ENCODE measurements at regions not wholly inside any gene's neighbourhood (a gene's known extent, or its start where the extent isn't known, plus 50 kb on each side); places are given as distances from the start of the nearest gene placed in this dataset.

GRCh38 chr4:34198966-34199365 lies 2045.3 kb downstream of the ARAP2 start:
- Histone ChIP-seq H3K9me3 (ENCODE audit: control insufficient read depth, insufficient read depth, low read length) (no peaks in the 10 kb centered on the region), H3K4me1 (ENCODE audit: insufficient read depth, low read length) (peaks cover 6% of the 10 kb centered on the region; the same call in 1 of the 2 replicates), H3K36me3 (ENCODE audit: insufficient read depth, low read length) (no peaks in the 10 kb centered on the region), H3K9ac (ENCODE audit: low read depth, low read length) (no peak overlapping the region)

- H3K36me3 ChIP-seq (ENCODE audit: insufficient read depth, low read length) = no peaks in the 10 kb centered on the region
These were observed 2043.8 kb downstream of the ARAP2 start for GRCh38 chr4:34200535-34200934.

GRCh38 chr4:34202154-34202553 lies 2042.2 kb downstream of the ARAP2 start:
- H3K36me3 ChIP-seq (ENCODE audit: insufficient read depth, low read length) = no peaks in the 10 kb centered on the region; the same call in 1 of the 2 replicates
- no peak overlapping the region for H3K9ac ChIP-seq (ENCODE audit: low read depth, low read length)
- peaks cover 9% of the 10 kb centered on the region; the same call in 1 of the 2 replicates for H3K9me3 ChIP-seq (ENCODE audit: control insufficient read depth, insufficient read depth, low read length)
- H3K4me1 ChIP-seq (ENCODE audit: insufficient read depth, low read length) = peaks cover 6% of the 10 kb centered on the region; the same call in 1 of the 2 replicates

More at GRCh38 chr4:34200535-34200934, 2043.8 kb downstream of the ARAP2 start:
- peaks cover 6% of the 10 kb centered on the region; the same call in 1 of the 2 replicates for H3K4me1 ChIP-seq (ENCODE audit: insufficient read depth, low read length)
- no peaks in the 10 kb centered on the region for H3K9me3 ChIP-seq (ENCODE audit: control insufficient read depth, insufficient read depth, low read length)
- H3K9ac ChIP-seq (ENCODE audit: low read depth, low read length) = no peak overlapping the region

- Histone ChIP-seq H3K4me1 (ENCODE audit: insufficient read depth, low read length) (no peaks in the 10 kb centered on the region), H3K9ac (ENCODE audit: low read depth, low read length) (no peak overlapping the region), H3K9me3 (ENCODE audit: control insufficient read depth, insufficient read depth, low read length) (no peaks in the 10 kb centered on the region), H3K36me3 (ENCODE audit: insufficient read depth, low read length) (no peaks in the 10 kb centered on the region)
These were observed 2023.7 kb downstream of the ARAP2 start for GRCh38 chr4:34220601-34221000.

GRCh38 chr4:34221986-34222385 lies 2022.3 kb downstream of the ARAP2 start:
- H3K4me1 ChIP-seq (ENCODE audit: insufficient read depth, low read length) = no peaks in the 10 kb centered on the region
- no peak overlapping the region for H3K9ac ChIP-seq (ENCODE audit: low read depth, low read length)
- H3K9me3 ChIP-seq (ENCODE audit: control insufficient read depth, insufficient read depth, low read length) = no peaks in the 10 kb centered on the region
- no peaks in the 10 kb centered on the region for H3K36me3 ChIP-seq (ENCODE audit: insufficient read depth, low read length)

- no peaks in the 10 kb centered on the region for H3K4me1 ChIP-seq (ENCODE audit: insufficient read depth, low read length)
- no peak overlapping the region for H3K9ac ChIP-seq (ENCODE audit: low read depth, low read length)
- no peaks in the 10 kb centered on the region; the same call in 1 of the 2 replicates for H3K9me3 ChIP-seq (ENCODE audit: control insufficient read depth, insufficient read depth, low read length)
- H3K36me3 ChIP-seq (ENCODE audit: insufficient read depth, low read length) = no peaks in the 10 kb centered on the region; the same call in 1 of the 2 replicates
These were observed 2008.2 kb downstream of the ARAP2 start for GRCh38 chr4:34236118-34236517.

- H3K4me1 ChIP-seq (ENCODE audit: insufficient read depth, low read length) = no peaks in the 10 kb centered on the region
These were observed 1999.0 kb downstream of the ARAP2 start for GRCh38 chr4:34245276-34245675.

GRCh38 chr4:34250562-34250961 lies 1993.8 kb downstream of the ARAP2 start:
- no peaks in the 10 kb centered on the region for H3K9me3 ChIP-seq (ENCODE audit: control insufficient read depth, insufficient read depth, low read length)

More at GRCh38 chr4:34245276-34245675, 1999.0 kb downstream of the ARAP2 start:
- no peak overlapping the region for H3K9ac ChIP-seq (ENCODE audit: low read depth, low read length)
- H3K9me3 ChIP-seq (ENCODE audit: control insufficient read depth, insufficient read depth, low read length) = no peaks in the 10 kb centered on the region
- H3K36me3 ChIP-seq (ENCODE audit: insufficient read depth, low read length) = no peaks in the 10 kb centered on the region

GRCh38 chr4:34253239-34253638 lies 1991.1 kb downstream of the ARAP2 start:
- Histone ChIP-seq H3K36me3 (ENCODE audit: insufficient read depth, low read length) (no peaks in the 10 kb centered on the region), H3K9me3 (ENCODE audit: control insufficient read depth, insufficient read depth, low read length) (no peaks in the 10 kb centered on the region), H3K9ac (ENCODE audit: low read depth, low read length) (no peak overlapping the region), H3K4me1 (ENCODE audit: insufficient read depth, low read length) (no peaks in the 10 kb centered on the region)

More at GRCh38 chr4:34250562-34250961, 1993.8 kb downstream of the ARAP2 start:
- H3K9ac ChIP-seq (ENCODE audit: low read depth, low read length) = no peak overlapping the region
- H3K4me1 ChIP-seq (ENCODE audit: insufficient read depth, low read length) = no peaks in the 10 kb centered on the region
- no peaks in the 10 kb centered on the region for H3K36me3 ChIP-seq (ENCODE audit: insufficient read depth, low read length)

GRCh38 chr4:34258176-34258575 lies 1986.1 kb downstream of the ARAP2 start:
- no peaks in the 10 kb centered on the region for H3K4me1 ChIP-seq (ENCODE audit: insufficient read depth, low read length)
- H3K9ac ChIP-seq (ENCODE audit: low read depth, low read length) = no peak overlapping the region
- H3K36me3 ChIP-seq (ENCODE audit: insufficient read depth, low read length) = no peaks in the 10 kb centered on the region
- H3K9me3 ChIP-seq (ENCODE audit: control insufficient read depth, insufficient read depth, low read length) = no peaks in the 10 kb centered on the region

GRCh38 chr4:34261799-34262314 lies 1982.5 kb downstream of the ARAP2 start:
- Histone ChIP-seq H3K9me3 (ENCODE audit: control insufficient read depth, insufficient read depth, low read length) (no peaks in the 10 kb centered on the region), H3K4me1 (ENCODE audit: insufficient read depth, low read length) (no peaks in the 10 kb centered on the region), H3K9ac (ENCODE audit: low read depth, low read length) (no peak overlapping the region), H3K36me3 (ENCODE audit: insufficient read depth, low read length) (no peaks in the 10 kb centered on the region)

- no peaks in the 10 kb centered on the region for H3K4me1 ChIP-seq (ENCODE audit: insufficient read depth, low read length)
These were observed 1974.7 kb downstream of the ARAP2 start for GRCh38 chr4:34269613-34270012.

GRCh38 chr4:34271479-34272355 lies 1972.6 kb downstream of the ARAP2 start:
- H3K9ac ChIP-seq (ENCODE audit: low read depth, low read length) = no peak overlapping the region
- H3K36me3 ChIP-seq (ENCODE audit: insufficient read depth, low read length) = no peaks in the 10 kb centered on the region
- no peaks in the 10 kb centered on the region for H3K4me1 ChIP-seq (ENCODE audit: insufficient read depth, low read length)
- H3K9me3 ChIP-seq (ENCODE audit: control insufficient read depth, insufficient read depth, low read length) = no peaks in the 10 kb centered on the region

More at GRCh38 chr4:34269613-34270012, 1974.7 kb downstream of the ARAP2 start:
- H3K9ac ChIP-seq (ENCODE audit: low read depth, low read length) = no peak overlapping the region
- no peaks in the 10 kb centered on the region for H3K9me3 ChIP-seq (ENCODE audit: control insufficient read depth, insufficient read depth, low read length)
- H3K36me3 ChIP-seq (ENCODE audit: insufficient read depth, low read length) = no peaks in the 10 kb centered on the region

GRCh38 chr4:34279011-34279410 lies 1965.3 kb downstream of the ARAP2 start:
- H3K9me3 ChIP-seq (ENCODE audit: control insufficient read depth, insufficient read depth, low read length) = no peaks in the 10 kb centered on the region
- H3K9ac ChIP-seq (ENCODE audit: low read depth, low read length) = no peak overlapping the region
- no peaks in the 10 kb centered on the region for H3K36me3 ChIP-seq (ENCODE audit: insufficient read depth, low read length)
- no peaks in the 10 kb centered on the region for H3K4me1 ChIP-seq (ENCODE audit: insufficient read depth, low read length)

- H3K4me1 ChIP-seq (ENCODE audit: insufficient read depth, low read length) = no peaks in the 10 kb centered on the region
These were observed 1964.2 kb downstream of the ARAP2 start for GRCh38 chr4:34280131-34280530.

More at GRCh38 chr4:34280131-34280530, 1964.2 kb downstream of the ARAP2 start:
- no peaks in the 10 kb centered on the region for H3K9me3 ChIP-seq (ENCODE audit: control insufficient read depth, insufficient read depth, low read length)
- no peak overlapping the region for H3K9ac ChIP-seq (ENCODE audit: low read depth, low read length)
- no peaks in the 10 kb centered on the region for H3K36me3 ChIP-seq (ENCODE audit: insufficient read depth, low read length)

Data from ES-I3 (cell line).